ENCODE measurements at regions not wholly inside any gene's neighbourhood (a gene's known extent, or its start where the extent isn't known, plus 50 kb on each side); places are given as distances from the start of the nearest gene placed in this dataset.

GRCh38 chr15:70194266-70194665, 96.5 kb upstream of the TLE3 start:
- Histone ChIP-seq H3K4me2 (ENCODE audit: low read depth, low read length) (no peak overlapping the region), H3K9me1 (ENCODE audit: insufficient read depth, low read length) (0 out of 2 replicates have a peak, but pooled peaks cover 5% of the 10 kb centered on the region), H3K9ac (ENCODE audit: low read depth, low read length) (no peak overlapping the region), H2AK5ac (ENCODE audit: low read depth, low read length) (no peak overlapping the region), H3K9me3 (ENCODE audit: control insufficient read depth, insufficient read depth, low read length) (peaks cover 6% of the 10 kb centered on the region), H4K8ac (ENCODE audit: low read depth in 2 of 2, low read length in 2 of 2) (no peak overlapping the region), H3K4me1 (ENCODE audit: control insufficient read depth, insufficient read depth, low read length) (peaks cover 14% of the 10 kb centered on the region), H3K56ac (ENCODE audit: extremely low read depth, insufficient read depth, low read length) (no peak overlapping the region), H4K20me1 (ENCODE audit: insufficient read depth, low read length) (no peaks in the 10 kb centered on the region), H3K18ac (ENCODE audit: low read depth, low read length) (no peak overlapping the region), H3K36me3 (ENCODE audit: control insufficient read depth, insufficient read depth, low read length) (no peaks in the 10 kb centered on the region), H3K79me1 (ENCODE audit: low read depth in 1 of 2, low read length in 2 of 2) (no peaks in the 10 kb centered on the region), H4K5ac (ENCODE audit: low read depth, low read length) (no peak overlapping the region), H2AK9ac (replicated peaks; ENCODE audit: low read depth, low read length, poor library complexity) (no peak overlapping the region), H2BK15ac (ENCODE audit: low read depth, low read length) (no peak overlapping the region), H3K27me3 (ENCODE audit: control insufficient read depth, insufficient read depth, low read length) (peaks cover 28% of the 10 kb centered on the region), H4K91ac (ENCODE audit: insufficient read depth, low read depth, low read length) (no peak overlapping the region), H2BK20ac (ENCODE audit: low read depth, low read length) (no peak overlapping the region), H2BK120ac (ENCODE audit: low read depth, low read length) (no peak overlapping the region), H2AFZ (replicated peaks; ENCODE audit: low read length, poor library complexity) (no peak overlapping the region), H3K4ac (ENCODE audit: low read depth, low read length) (no peak overlapping the region), H3K23ac (ENCODE audit: low read depth, low read length) (no peak overlapping the region), H3K4me3 (ENCODE audit: insufficient read depth, low read depth, low read length) (no peak overlapping the region), H2BK5ac (ENCODE audit: low read depth, low read length, poor library complexity, severe bottlenecking) (no peak overlapping the region), H3K14ac (replicated peaks; ENCODE audit: low read depth, low read length) (no peak overlapping the region), H3K27ac (ENCODE audit: insufficient read depth, low read length) (no peak overlapping the region)
- in situ Hi-C loops (cut with MboI; ENCODE audit: low sequenced_read_pairs): no loop called here
- ChIA-PET CTCF (no interaction called here), POLR2A (ENCODE audit: unreplicated experiment) (no interaction called here)
- no TSS peak for BruUV-seq (replicated peaks)
- dilution Hi-C loops (cut with HindIII; ENCODE audit: low sequenced_read_pairs, unreplicated experiment): no loop called here
- no peak for TF ChIP-seq CTCF (conservative IDR thresholded peaks at IDR 0.05; ENCODE audit: low read depth, low read length)
- no peak for TF ChIP-seq CHD1 (IDR thresholded peaks at IDR 0.05; ENCODE audit: low read depth, low read length)
- no peak for TF ChIP-seq USF2 (IDR thresholded peaks at IDR 0.05; ENCODE audit: low read depth, low read length)
- no peak for TF ChIP-seq CEBPB (IDR thresholded peaks at IDR 0.05; ENCODE audit: low read depth, low read length)
- DNase-seq (no peak), ATAC-seq (ENCODE audit: low read depth) (no peak)
- intact Hi-C loops (cut with micrococcal nuclease): no loop called here
- 91% methylated on average over 3 of the region's 5 CpGs; no CpG with 5 or more reads in 1 of the 2 experiments for WGBS, 2 experiments (ENCODE audit: extremely low coverage in 2 of 2, insufficient read length in 1 of 2)
